Aorta (tissue), 5 donors: ENCODE measurements at regions not wholly inside any gene's neighbourhood (a gene's known extent, or its start where the extent isn't known, plus 50 kb on each side); places are given as distances from the start of the nearest gene placed in this dataset.
"Not testable (repeated sequence)": the region's sequence is repeated elsewhere in the genome, so short reads cannot be mapped to it uniquely, and the experiment has no call there.

Experiments
- ATAC-seq: fragments of 200-7000 bp; cut with Tn5 transposase; one replicate; pipeline ENCODE4 v1.9.1; 2022; ENCODE audit warnings: moderate library complexity; ENCODE audit not compliant: low FRiP score
- DNase-seq, 2 donors: peaks; one replicate each; pipeline ENCODE4 v3.0.0-alpha.2; 2020
- H3K27ac ChIP-seq, 2 donors: one replicate each; pipeline ENCODE4 v1.5.1; 2013; ENCODE audit warnings: low read length in 2 of 2, mild to moderate bottlenecking in 2 of 2, moderate library complexity in 2 of 2, control low read depth in 1 of 2, inconsistent platforms in 1 of 2, low read depth in 1 of 2
- H3K27me3 ChIP-seq, 2 donors: one replicate each; pipeline ENCODE4 v1.6.1; 2013; ENCODE audit warnings: control low read depth in 1 of 2, low read length in 1 of 2, mild to moderate bottlenecking in 1 of 2, moderate library complexity in 1 of 2; ENCODE audit not compliant: insufficient read depth in 2 of 2, control insufficient read depth in 1 of 2
- H3K36me3 ChIP-seq, 2 donors: one replicate each; pipeline ENCODE4 v1.6.1; 2013; ENCODE audit warnings: control low read depth in 1 of 2, low read length in 1 of 2, mild to moderate bottlenecking in 1 of 2; ENCODE audit not compliant: insufficient read depth in 2 of 2, control insufficient read depth in 1 of 2
- H3K4me1 ChIP-seq, 2 donors: one replicate each; pipeline ENCODE4 v1.6.1; 2013; ENCODE audit warnings: low read length in 2 of 2, control low read depth in 1 of 2, mild to moderate bottlenecking in 1 of 2, moderate library complexity in 1 of 2; ENCODE audit not compliant: insufficient read depth in 2 of 2, control insufficient read depth in 1 of 2
- H3K4me3 ChIP-seq, 2 donors: one replicate each; pipeline ENCODE4 v1.5.1; 2013; ENCODE audit warnings: low read length in 2 of 2, control low read depth in 1 of 2, mild to moderate bottlenecking in 1 of 2
- H3K9me3 ChIP-seq: one replicate; pipeline ENCODE4 v1.6.1; 2013; ENCODE audit warnings: mild to moderate bottlenecking, low read length; ENCODE audit not compliant: control insufficient read depth
- WGBS, 2 donors: extraction: QIAGEN DNeasy Blood & Tissue Kit; methylation state at CpG; one replicate each; pipeline ENCODE4 v1.1.7; 2013; 5-methylcytosine and 5-hydroxymethylcytosine counted together
- intact Hi-C, 2 donors: fragments of 100-400 bp; cut with DNase I; formaldehyde crosslinking; loops; one replicate each; pipeline versions ENCODE4 v1.14.2 to v1.15.0; 2022
- donor health status: healthy with polysubstance abuse.
- donor health status: Bipolar disorder and iron deficiency.
- donor health status: DM: no; HTN: no; CAD: no.
- donor health status: DM: no; HTN: no; CAD: no.
- donor health status: DM: yes; HTN: yes; CAD: no.

- Histone ChIP-seq H3K27me3 (no peaks in the 10 kb centered on the region), H3K9me3 (no peaks in the 10 kb centered on the region), H3K36me3 (no peaks in the 10 kb centered on the region), H3K4me1 (no peaks in the 10 kb centered on the region), H3K4me3 (no peak overlapping the region), H3K27ac (no peak overlapping the region)
- intact Hi-C loops = no loop called here
- no peak for ATAC-seq
- 47 to 48% methylated on average over 1 of the region's 1 CpG for WGBS, 2 donors
- no peak for DNase-seq
Measured at GRCh38 chrX:45815441-45815840, 614.8 kb upstream of the DIPK2B start.

- no peaks in the 10 kb centered on the region for H3K4me1 ChIP-seq
- H3K36me3 ChIP-seq = no peaks in the 10 kb centered on the region
- no peaks in the 10 kb centered on the region for H3K27me3 ChIP-seq
- H3K4me3 ChIP-seq = no peak overlapping the region
- WGBS, 2 donors = 81 to 94% methylated on average over 6 of the region's 6 CpGs
- intact Hi-C loops = no loop called here
- H3K27ac ChIP-seq = no peak overlapping the region
- H3K9me3 ChIP-seq = no peaks in the 10 kb centered on the region
- DNase-seq (no peak), ATAC-seq (no peak)
Measured at GRCh38 chrX:45811326-45811725, 610.6 kb upstream of the DIPK2B start.

DNA sequence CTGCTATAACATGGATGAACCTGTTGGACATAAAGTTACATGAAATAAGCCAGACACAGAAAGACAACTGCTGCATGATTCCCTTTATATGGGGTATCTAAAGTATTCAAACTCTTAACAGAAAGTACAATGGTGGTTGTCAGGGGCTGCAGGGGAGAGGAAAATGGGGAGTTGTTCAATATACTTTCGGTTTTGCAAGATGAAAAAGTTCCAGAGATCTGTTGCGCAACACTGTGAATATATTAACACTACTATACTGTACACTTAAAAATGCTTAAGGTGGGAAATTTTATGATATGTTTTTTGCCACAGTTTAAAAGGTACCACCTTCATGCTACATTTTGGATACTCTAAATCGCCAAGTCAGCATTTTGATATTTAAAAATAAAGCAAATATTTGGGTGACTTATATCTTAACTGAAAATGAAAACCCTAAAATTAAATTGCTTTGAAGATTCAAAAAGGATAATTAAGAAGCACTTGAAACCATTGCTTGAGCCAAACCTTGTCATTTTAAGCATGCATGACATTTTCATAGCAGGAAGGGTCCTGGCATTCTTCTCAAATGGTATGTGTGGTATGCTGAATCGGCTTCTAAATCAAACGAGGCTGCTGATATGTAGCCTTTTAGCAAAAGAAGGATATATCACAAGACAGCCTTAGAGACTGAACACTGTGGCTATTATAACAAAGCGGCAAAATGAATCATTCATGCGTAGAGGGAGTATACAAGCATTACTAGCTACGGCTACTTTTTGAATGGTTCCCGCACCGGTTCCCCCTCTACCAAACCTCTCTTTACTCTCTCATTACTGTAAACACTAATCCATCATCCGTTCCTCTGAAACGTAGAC is 607.1 kb upstream of the DIPK2B start:
- Histone ChIP-seq H3K4me3 (peak overlapping the region in 1 of 2 donors; percentile 48), H3K36me3 (no peaks in the 10 kb centered on the region), H3K27me3 (no peaks in the 10 kb centered on the region), H3K9me3 (no peaks in the 10 kb centered on the region), H3K27ac (no peak overlapping the region), H3K4me1 (no peaks in the 10 kb centered on the region)
- WGBS, 2 donors = 18 to 35% methylated on average over 12 of the region's 12 CpGs
- ATAC-seq = no peak
- intact Hi-C loops = no loop called here
- no peak for DNase-seq

GRCh38 chrX:45806410-45807121 is 605.9 kb upstream of the DIPK2B start:
- WGBS, 2 donors = 3 to 38% methylated on average over 10 of the region's 10 CpGs
- intact Hi-C loops = no loop called here
- peak; percentile 31 for ATAC-seq

GRCh38 chrX:45804276-45804675 is 603.6 kb upstream of the DIPK2B start:
- Histone ChIP-seq H3K27ac (no peak overlapping the region), H3K27me3 (no peaks in the 10 kb centered on the region), H3K4me1 (peaks cover 0 to 2% of the 10 kb centered on the region in 2 donors), H3K9me3 (no peaks in the 10 kb centered on the region), H3K4me3 (no peak overlapping the region), H3K36me3 (no peaks in the 10 kb centered on the region)
- intact Hi-C loops = no loop called here
- no peak for ATAC-seq
- no peak for DNase-seq
- 69 to 96% methylated on average over 3 of the region's 3 CpGs for WGBS, 2 donors

More at GRCh38 chrX:45806410-45807121, 605.9 kb upstream of the DIPK2B start:
- Histone ChIP-seq H3K27me3 (no peaks in the 10 kb centered on the region), H3K4me1 (no peaks in the 10 kb centered on the region), H3K4me3 (peak overlapping the region; percentile 17 to 79), H3K9me3 (no peaks in the 10 kb centered on the region), H3K27ac (peak overlapping the region in 1 of 2 donors; percentile 51), H3K36me3 (no peaks in the 10 kb centered on the region)
- no peak for DNase-seq

GRCh38 chrX:45803383-45803921 is 602.8 kb upstream of the DIPK2B start:
- WGBS, 2 donors = 51 to 71% methylated on average over 4 of the region's 4 CpGs
- Histone ChIP-seq H3K36me3 (no peaks in the 10 kb centered on the region), H3K4me3 (no peak overlapping the region), H3K4me1 (peaks cover 0 to 2% of the 10 kb centered on the region in 2 donors), H3K27ac (no peak overlapping the region), H3K27me3 (no peaks in the 10 kb centered on the region), H3K9me3 (no peaks in the 10 kb centered on the region)
- intact Hi-C loops = no loop called here
- ATAC-seq = no peak
- DNase-seq = no peak

DNA sequence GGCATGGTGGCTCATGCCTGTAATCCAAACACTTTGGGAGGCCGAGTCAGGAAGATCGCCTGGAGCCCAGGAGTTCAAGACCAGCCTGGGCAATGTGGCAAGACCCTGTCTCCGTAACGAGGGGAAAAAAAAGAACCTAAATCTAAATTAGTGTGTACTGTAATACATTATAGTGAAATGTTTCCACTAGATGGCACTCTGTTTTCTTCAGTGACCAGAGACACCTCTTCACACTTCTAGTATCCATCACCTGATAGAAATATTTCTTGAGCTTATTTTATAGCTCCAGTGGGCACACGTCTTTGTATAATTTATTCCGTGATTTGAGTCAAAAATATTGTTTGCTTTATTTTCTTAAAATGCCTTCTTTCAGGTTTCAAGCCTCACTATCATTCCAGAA is 600.9 kb upstream of the DIPK2B start:
- whole genome bisulfite sequencing, 2 donors = 40 to 53% methylated on average over 6 of the region's 6 CpGs
- ATAC-seq (no peak), DNase-seq (no peak)
- Histone ChIP-seq H3K9me3 (no peaks in the 10 kb centered on the region), H3K4me1 (peaks cover 0 to 2% of the 10 kb centered on the region in 2 donors), H3K27me3 (no peaks in the 10 kb centered on the region), H3K36me3 (no peaks in the 10 kb centered on the region), H3K27ac (no peak overlapping the region), H3K4me3 (no peak overlapping the region)
- intact Hi-C loops = no loop called here

- DNase-seq, ATAC-seq, H3K27me3 ChIP-seq, H3K4me3 ChIP-seq, H3K9me3 ChIP-seq, H3K36me3 ChIP-seq, H3K27ac ChIP-seq, intact Hi-C loops, H3K4me1 ChIP-seq: not testable (repeated sequence)
- WGBS, 2 donors = 62 to 80% methylated on average over 9 to 16 of the region's 16 CpGs
Measured at GRCh38 chrX:45800746-45801453, 600.2 kb upstream of the DIPK2B start.
